Erythroblast (primary cell): ENCODE measurements at regions not wholly inside any gene's neighbourhood (a gene's known extent, or its start where the extent isn't known, plus 50 kb on each side); places are given as distances from the start of the nearest gene placed in this dataset.

ENCODE experiments used
- GATA1 ChIP-seq: IDR thresholded peaks from 2 replicates; pipeline ENCODE4 v1.6.1; 2011; ENCODE audit warnings: low read depth, mild to moderate bottlenecking, control low read depth, low read length, moderate library complexity
- POLR2A ChIP-seq: IDR thresholded peaks from 2 replicates; pipeline ENCODE4 v1.6.1; 2011; ENCODE audit warnings: mild to moderate bottlenecking, low read length

DNA sequence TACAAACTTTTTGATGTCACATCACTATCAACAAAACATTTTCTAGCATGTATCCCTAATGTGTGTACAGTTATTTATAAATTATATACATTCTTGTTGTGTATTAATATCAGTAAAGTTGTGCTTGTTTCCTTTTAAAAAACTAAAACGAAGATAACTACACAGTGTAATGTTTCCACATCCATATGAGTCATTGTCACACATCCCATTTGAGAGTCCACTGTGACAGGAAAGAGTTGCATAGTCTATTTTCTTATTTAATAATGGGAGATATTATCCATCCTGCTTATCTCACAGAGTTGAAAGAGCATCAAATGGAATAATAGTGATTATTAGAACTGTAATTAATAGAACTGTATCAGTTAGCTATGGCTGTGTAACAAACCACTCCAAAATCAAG lies 434.0 kb upstream of the CLINT1 start:
- TF ChIP-seq POLR2A (no peak), GATA1 (no peak)
